Cardiac muscle cell (in vitro differentiated cells and primary cell): ENCODE measurements at regions not wholly inside any gene's neighbourhood (a gene's known extent, or its start where the extent isn't known, plus 50 kb on each side); places are given as distances from the start of the nearest gene placed in this dataset.
"Not testable (repeated sequence)": the region's sequence is repeated elsewhere in the genome, so short reads cannot be mapped to it uniquely, and the experiment has no call there.

ENCODE experiments used
- DNase-seq, 2 donors: peaks; one replicate each; pipeline versions ENCODE4 v3.0.0 to v3.0.0-alpha.2; 2010 to 2017; ENCODE audit warnings: low read depth in 1 of 2, low spot score in 1 of 2
- H3K27ac ChIP-seq: fragments of 200-600 bp; sonication (generic); 2 replicates; pipeline ENCODE4 v1.5.1; 2016
- H3K27me3 ChIP-seq: fragments of 200-600 bp; sonication (generic); 2 replicates; pipeline ENCODE4 v1.6.0; 2016; ENCODE audit warnings: control low read depth
- H3K36me3 ChIP-seq: fragments of 200-600 bp; sonication (generic); 2 replicates; pipeline ENCODE4 v1.5.1; 2016; ENCODE audit warnings: control low read depth
- H3K4me1 ChIP-seq: fragments of 200-600 bp; sonication (generic); 2 replicates; pipeline ENCODE4 v1.8.1; 2017; ENCODE audit warnings: low read depth, mild to moderate bottlenecking, mixed run types
- H3K4me3 ChIP-seq: fragments of 200-600 bp; sonication (generic); 2 replicates; pipeline ENCODE4 v1.5.1; 2016; ENCODE audit warnings: mild to moderate bottlenecking
- H3K9me3 ChIP-seq: fragments of 200-600 bp; sonication (generic); 2 replicates; pipeline ENCODE4 v1.5.1; 2017; ENCODE audit warnings: low read depth, mild to moderate bottlenecking, control low read depth
- TF ChIP-seq, protein P1 (sequence below): IDR thresholded peaks from 2 replicates; pipeline ENCODE4 v1.5.1; 2012; ENCODE audit warnings: low read depth, mild to moderate bottlenecking, low read length

DNA sequence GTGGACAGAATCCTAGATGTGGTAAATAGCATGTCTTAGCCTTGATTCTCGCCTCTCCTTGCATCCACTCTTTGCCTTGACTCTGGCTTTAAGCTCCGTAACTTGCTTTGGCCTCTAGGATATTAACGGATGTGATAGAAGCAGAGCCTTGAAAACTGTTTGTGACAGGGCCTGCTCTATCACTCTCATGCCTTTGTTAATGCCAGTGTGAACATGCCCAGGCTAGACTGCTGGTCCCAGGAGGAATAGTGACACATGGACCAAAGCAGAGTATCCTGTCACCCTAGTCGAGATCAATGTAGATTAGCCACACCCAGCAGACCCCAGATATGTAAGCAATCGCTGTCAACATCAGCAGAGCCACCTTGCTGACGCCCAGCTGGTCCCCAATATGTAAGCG is 109.9 kb upstream of the C9orf72 start:
- H3K27ac ChIP-seq = no peak overlapping the region
- no peaks in the 10 kb centered on the region for H3K9me3 ChIP-seq
- H3K4me3 ChIP-seq = no peak overlapping the region
- TF ChIP-seq, protein P1, sequence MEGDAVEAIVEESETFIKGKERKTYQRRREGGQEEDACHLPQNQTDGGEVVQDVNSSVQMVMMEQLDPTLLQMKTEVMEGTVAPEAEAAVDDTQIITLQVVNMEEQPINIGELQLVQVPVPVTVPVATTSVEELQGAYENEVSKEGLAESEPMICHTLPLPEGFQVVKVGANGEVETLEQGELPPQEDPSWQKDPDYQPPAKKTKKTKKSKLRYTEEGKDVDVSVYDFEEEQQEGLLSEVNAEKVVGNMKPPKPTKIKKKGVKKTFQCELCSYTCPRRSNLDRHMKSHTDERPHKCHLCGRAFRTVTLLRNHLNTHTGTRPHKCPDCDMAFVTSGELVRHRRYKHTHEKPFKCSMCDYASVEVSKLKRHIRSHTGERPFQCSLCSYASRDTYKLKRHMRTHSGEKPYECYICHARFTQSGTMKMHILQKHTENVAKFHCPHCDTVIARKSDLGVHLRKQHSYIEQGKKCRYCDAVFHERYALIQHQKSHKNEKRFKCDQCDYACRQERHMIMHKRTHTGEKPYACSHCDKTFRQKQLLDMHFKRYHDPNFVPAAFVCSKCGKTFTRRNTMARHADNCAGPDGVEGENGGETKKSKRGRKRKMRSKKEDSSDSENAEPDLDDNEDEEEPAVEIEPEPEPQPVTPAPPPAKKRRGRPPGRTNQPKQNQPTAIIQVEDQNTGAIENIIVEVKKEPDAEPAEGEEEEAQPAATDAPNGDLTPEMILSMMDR = no peak
- H3K36me3 ChIP-seq = no peaks in the 10 kb centered on the region
- DNase-seq = no peak
- H3K4me1 ChIP-seq = no peaks in the 10 kb centered on the region
- H3K27me3 ChIP-seq = no peaks in the 10 kb centered on the region

DNA sequence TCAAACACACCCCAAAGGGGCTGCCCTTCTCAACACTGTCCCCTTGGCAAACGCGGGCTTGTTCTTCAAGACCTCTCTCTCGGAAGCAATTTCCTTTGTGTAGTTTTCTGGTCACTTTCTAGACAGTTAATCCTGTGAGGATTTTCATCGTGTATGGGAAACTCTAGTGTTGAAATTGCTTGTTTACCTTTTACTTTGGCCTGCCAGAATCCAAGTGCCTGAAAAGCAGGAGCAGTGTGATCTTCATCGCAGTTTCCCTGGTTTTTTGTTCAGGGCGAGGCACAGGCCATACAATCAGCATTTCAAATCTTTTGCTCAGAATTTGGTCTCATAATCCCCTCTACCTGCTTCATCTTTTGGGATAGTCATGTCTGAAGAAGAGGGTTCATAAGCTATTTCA is 115.7 kb upstream of the C9orf72 start:
- no peak for DNase-seq
- TF ChIP-seq, protein P1 = no peak
- Histone ChIP-seq H3K4me1 (no peaks in the 10 kb centered on the region), H3K27me3 (no peaks in the 10 kb centered on the region), H3K9me3 (no peaks in the 10 kb centered on the region), H3K36me3 (no peaks in the 10 kb centered on the region), H3K27ac (no peak overlapping the region), H3K4me3 (no peak overlapping the region)

DNA sequence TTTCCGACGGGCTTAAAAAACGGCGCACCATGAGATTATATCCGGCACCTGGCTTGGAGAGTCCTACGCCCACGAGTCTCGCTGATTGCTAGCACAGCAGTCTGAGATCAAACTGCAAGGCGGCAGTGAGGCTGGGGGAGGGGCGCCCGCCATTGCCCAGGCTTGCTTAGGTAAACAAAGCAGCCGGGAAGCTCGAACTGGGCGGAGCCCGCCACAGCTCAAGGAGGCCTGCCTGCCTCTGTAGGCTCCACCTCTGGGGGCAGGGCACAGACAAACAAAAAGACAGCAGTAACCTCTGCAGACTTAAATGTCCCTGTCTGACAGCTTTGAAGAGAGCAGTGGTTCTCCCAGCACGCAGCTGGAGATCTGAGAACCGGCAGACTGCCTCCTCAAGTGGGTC is 117.5 kb upstream of the C9orf72 start:
- not testable (repeated sequence) for H3K4me1 ChIP-seq, H3K27me3 ChIP-seq, H3K27ac ChIP-seq, H3K4me3 ChIP-seq, H3K36me3 ChIP-seq, DNase-seq, H3K9me3 ChIP-seq

DNA sequence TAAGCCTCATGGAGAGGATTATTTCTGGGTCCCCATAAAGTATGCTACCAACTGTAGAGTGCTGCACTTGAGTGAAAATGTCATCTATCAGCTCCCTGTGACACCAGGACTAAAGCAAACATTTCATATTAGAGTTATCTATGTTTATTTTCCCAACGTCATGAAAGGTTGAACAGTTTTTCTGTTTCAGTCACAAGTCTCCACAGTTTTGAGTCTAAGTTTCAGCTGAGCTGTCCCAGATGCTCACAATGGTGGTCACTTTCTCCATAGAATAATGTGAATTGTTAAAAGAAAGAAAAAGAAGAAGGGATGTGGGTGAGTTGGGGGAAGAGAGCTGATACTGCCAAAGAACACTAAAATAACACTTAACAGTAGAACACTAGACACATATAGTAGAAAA is 126.3 kb upstream of the C9orf72 start:
- TF ChIP-seq, protein P1 = no peak
- Histone ChIP-seq H3K9me3 (no peaks in the 10 kb centered on the region), H3K4me3 (no peak overlapping the region), H3K4me1 (no peaks in the 10 kb centered on the region), H3K27me3 (no peaks in the 10 kb centered on the region), H3K27ac (no peak overlapping the region), H3K36me3 (no peaks in the 10 kb centered on the region)
- DNase-seq = no peak

DNA sequence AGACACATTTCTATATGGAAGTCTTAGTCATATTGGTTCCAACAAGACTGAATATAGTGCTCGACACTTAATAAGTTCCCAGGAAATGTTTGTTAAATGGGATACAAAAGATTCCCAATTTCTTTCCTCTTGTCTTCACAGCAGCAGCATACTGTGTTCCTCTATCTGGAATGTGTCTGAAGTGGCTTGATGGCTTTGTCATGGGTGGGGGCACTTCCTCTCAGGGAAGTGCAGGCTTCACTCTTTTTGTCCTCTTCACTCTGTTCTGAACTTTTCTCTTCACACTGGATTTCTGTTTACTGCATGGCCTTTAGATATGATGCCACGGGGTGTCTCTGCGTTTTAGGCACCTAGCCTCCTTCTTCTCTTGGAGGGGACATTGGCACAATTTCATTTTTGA is 127.7 kb upstream of the C9orf72 start:
- no peaks in the 10 kb centered on the region for H3K36me3 ChIP-seq
- H3K27me3 ChIP-seq = no peaks in the 10 kb centered on the region
- no peak overlapping the region for H3K27ac ChIP-seq
- H3K9me3 ChIP-seq = no peaks in the 10 kb centered on the region
- TF ChIP-seq, protein P1 = no peak
- peaks cover 4% of the 10 kb centered on the region for H3K4me1 ChIP-seq
- no peak for DNase-seq
- H3K4me3 ChIP-seq = no peak overlapping the region

DNA sequence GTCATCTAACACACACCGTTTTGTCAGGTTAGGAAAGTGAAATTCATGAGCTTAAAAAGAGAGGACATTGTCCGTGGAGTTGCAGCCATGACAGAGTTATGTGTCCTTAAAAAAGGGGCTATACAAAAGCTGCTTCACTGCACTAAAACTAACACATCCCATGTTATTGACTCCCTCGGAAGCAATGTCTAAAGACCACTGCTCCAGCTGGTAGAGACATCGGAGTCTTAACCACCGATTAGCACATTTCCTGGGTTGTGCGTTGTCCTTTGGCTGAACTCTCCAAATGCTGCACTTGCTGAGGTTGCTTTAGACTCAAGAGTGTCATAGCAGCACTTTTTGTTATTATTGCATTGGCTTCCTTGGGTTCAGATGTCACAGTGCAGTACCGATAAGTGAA is 128.3 kb upstream of the C9orf72 start:
- Histone ChIP-seq H3K36me3 (no peaks in the 10 kb centered on the region), H3K9me3 (no peaks in the 10 kb centered on the region), H3K27me3 (no peaks in the 10 kb centered on the region), H3K27ac (no peak overlapping the region), H3K4me1 (peaks cover 4% of the 10 kb centered on the region), H3K4me3 (no peak overlapping the region)
- DNase-seq = peak in 1 of 2 donors; percentile 94
- TF ChIP-seq, protein P1 = no peak
